ENCODE measurements at regions not wholly inside any gene's neighbourhood (a gene's known extent, or its start where the extent isn't known, plus 50 kb on each side); places are given as distances from the start of the nearest gene placed in this dataset.

DNA sequence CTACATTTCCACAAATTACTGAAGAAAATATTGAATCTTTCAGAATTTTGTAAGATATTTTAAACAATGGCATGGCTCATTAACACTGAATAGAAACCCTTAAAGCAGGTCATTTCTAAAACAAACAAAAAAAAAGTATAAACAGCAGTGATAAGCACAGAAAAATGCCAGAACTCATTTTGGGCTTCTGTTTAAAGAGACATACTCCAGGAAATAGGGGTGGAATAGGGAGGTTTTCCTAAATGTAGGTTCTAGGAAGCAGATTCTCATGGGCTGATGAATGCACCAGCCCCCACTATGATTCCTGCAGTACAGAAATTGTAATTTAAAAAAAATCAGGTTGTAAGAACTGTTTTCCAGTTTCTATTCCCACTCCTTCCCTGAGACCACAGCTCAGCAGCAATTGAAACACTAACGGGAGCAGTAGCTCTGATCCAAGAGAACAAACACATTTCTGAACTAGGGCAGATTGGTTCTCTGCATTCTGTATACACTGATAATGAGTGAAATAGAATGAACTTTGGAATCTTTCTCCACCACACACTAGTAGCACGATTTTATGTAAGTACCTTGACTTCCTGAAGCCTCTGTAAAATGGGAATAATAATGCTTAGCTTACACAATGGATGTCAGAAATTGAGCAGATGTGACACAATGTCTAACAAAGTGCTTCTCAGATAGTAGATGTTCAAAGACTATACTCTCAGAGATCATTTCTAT, 115.6 kb upstream of the TMTC1 start:
- no peak for TF ChIP-seq EP300 (IDR thresholded peaks at IDR 0.05)
- TF ChIP-seq POLR2AphosphoS5 (IDR thresholded peaks at IDR 0.05): no peak
- TF ChIP-seq POLR2A (IDR thresholded peaks at IDR 0.05): no peak
- TF ChIP-seq, protein P1, sequence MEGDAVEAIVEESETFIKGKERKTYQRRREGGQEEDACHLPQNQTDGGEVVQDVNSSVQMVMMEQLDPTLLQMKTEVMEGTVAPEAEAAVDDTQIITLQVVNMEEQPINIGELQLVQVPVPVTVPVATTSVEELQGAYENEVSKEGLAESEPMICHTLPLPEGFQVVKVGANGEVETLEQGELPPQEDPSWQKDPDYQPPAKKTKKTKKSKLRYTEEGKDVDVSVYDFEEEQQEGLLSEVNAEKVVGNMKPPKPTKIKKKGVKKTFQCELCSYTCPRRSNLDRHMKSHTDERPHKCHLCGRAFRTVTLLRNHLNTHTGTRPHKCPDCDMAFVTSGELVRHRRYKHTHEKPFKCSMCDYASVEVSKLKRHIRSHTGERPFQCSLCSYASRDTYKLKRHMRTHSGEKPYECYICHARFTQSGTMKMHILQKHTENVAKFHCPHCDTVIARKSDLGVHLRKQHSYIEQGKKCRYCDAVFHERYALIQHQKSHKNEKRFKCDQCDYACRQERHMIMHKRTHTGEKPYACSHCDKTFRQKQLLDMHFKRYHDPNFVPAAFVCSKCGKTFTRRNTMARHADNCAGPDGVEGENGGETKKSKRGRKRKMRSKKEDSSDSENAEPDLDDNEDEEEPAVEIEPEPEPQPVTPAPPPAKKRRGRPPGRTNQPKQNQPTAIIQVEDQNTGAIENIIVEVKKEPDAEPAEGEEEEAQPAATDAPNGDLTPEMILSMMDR (IDR thresholded peaks at IDR 0.05): no peak
- Histone ChIP-seq H3K27ac (no peak overlapping the region), H3K4me1 (no peaks in the 10 kb centered on the region), H3K4me3 (no peak overlapping the region), H3K27me3 (no peaks in the 10 kb centered on the region), H3K9me3 (no peaks in the 10 kb centered on the region), H3K36me3 (no peaks in the 10 kb centered on the region)
- 67 to 91% methylated on average over 1 to 2 of the region's 2 CpGs for WGBS, 2 donors (ENCODE audit: low coverage in 1 of 2)
- no peak for ATAC-seq

DNA sequence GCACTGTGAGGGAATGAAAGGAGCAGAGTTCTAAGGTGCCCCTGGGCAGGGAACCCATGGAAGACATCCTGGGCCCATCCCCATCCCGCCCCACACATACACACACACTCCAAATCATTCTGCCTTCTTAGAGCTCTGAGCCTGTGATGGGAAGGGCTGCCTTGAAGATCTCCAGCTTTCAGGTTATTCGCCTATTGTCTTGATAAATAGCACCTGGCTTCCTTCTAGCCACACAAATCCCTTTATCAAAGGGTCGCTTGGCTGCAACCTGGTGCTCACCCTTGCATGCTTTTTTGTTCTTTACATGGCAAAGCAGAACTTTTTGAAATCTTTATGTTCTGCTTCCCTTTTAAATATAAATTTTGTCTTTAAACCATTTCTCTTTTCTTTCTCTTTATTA, 112.2 kb upstream of the TMTC1 start:
- Histone ChIP-seq H3K36me3 (no peaks in the 10 kb centered on the region), H3K27ac (no peak overlapping the region), H3K4me3 (no peak overlapping the region), H3K4me1 (no peaks in the 10 kb centered on the region), H3K27me3 (no peaks in the 10 kb centered on the region), H3K9me3 (no peaks in the 10 kb centered on the region)
- WGBS, 2 donors (ENCODE audit: low coverage in 1 of 2): 91% methylated on average over 2 of the region's 3 CpGs; no CpG with 5 or more reads in 1 of the 2 donors
- TF ChIP-seq, protein P1 (IDR thresholded peaks at IDR 0.05): no peak
- TF ChIP-seq POLR2AphosphoS5 (IDR thresholded peaks at IDR 0.05) (no peak), EP300 (IDR thresholded peaks at IDR 0.05) (no peak), POLR2A (IDR thresholded peaks at IDR 0.05) (no peak)
- ATAC-seq: no peak

DNA sequence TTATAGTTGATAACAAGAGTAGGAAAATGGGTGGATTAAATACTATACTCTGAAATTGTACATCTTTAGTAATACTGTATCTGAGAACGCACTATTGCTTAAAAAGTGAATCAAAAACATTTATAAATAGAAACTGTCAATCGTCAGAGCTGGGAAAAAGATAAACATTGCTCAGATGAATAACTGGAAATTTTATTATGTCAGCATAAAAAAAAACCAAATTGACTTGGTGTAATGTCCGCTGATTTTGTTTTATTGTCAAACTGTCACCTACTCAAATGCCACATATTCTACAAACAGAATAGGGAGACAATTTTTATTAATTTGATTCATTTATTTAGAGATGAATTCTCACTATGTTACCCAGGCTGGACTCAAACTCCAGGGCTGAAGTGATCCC, 109.3 kb upstream of the TMTC1 start:
- no peaks in the 10 kb centered on the region for H3K36me3 ChIP-seq
- H3K4me1 ChIP-seq: no peaks in the 10 kb centered on the region
- no peaks in the 10 kb centered on the region for H3K9me3 ChIP-seq
- no peak overlapping the region for H3K27ac ChIP-seq
- no peak overlapping the region for H3K4me3 ChIP-seq
- WGBS, 2 donors (ENCODE audit: low coverage in 1 of 2): 82% methylated on average over 3 of the region's 3 CpGs
- H3K27me3 ChIP-seq: no peaks in the 10 kb centered on the region
- TF ChIP-seq POLR2A (IDR thresholded peaks at IDR 0.05) (no peak), EP300 (IDR thresholded peaks at IDR 0.05) (no peak), POLR2AphosphoS5 (IDR thresholded peaks at IDR 0.05) (no peak)
- TF ChIP-seq, protein P1 (IDR thresholded peaks at IDR 0.05): no peak
- no peak for ATAC-seq

GRCh38 chr12:29891792-29892191, 108.0 kb upstream of the TMTC1 start:
- Histone ChIP-seq H3K4me1 (no peaks in the 10 kb centered on the region), H3K36me3 (no peaks in the 10 kb centered on the region), H3K27me3 (no peaks in the 10 kb centered on the region), H3K9me3 (no peaks in the 10 kb centered on the region), H3K4me3 (no peak overlapping the region), H3K27ac (no peak overlapping the region)
- ATAC-seq: no peak
- WGBS, 2 donors (ENCODE audit: low coverage in 1 of 2): 68 to 98% methylated on average over 3 of the region's 3 CpGs
- TF ChIP-seq EP300 (IDR thresholded peaks at IDR 0.05) (no peak), POLR2AphosphoS5 (IDR thresholded peaks at IDR 0.05) (no peak), POLR2A (IDR thresholded peaks at IDR 0.05) (no peak)
- TF ChIP-seq, protein P1 (IDR thresholded peaks at IDR 0.05): no peak

GRCh38 chr12:29889737-29890136, 106.0 kb upstream of the TMTC1 start:
- no peak for ATAC-seq
- TF ChIP-seq POLR2A (IDR thresholded peaks at IDR 0.05): no peak
- TF ChIP-seq, protein P1 (IDR thresholded peaks at IDR 0.05): peak; percentile 40 to 65 (median 45)

More at GRCh38 chr12:29889737-29890136, 106.0 kb upstream of the TMTC1 start:
- Histone ChIP-seq H3K27me3 (no peaks in the 10 kb centered on the region), H3K4me1 (no peaks in the 10 kb centered on the region), H3K9me3 (no peaks in the 10 kb centered on the region), H3K27ac (no peak overlapping the region), H3K4me3 (no peak overlapping the region), H3K36me3 (no peaks in the 10 kb centered on the region)
- 52 to 54% methylated on average over 5 of the region's 5 CpGs for WGBS, 2 donors (ENCODE audit: low coverage in 1 of 2)

All from gastroesophageal sphincter (tissue), 4 donors.